ENCODE measurements at regions not wholly inside any gene's neighbourhood (a gene's known extent, or its start where the extent isn't known, plus 50 kb on each side); places are given as distances from the start of the nearest gene placed in this dataset.

DNA sequence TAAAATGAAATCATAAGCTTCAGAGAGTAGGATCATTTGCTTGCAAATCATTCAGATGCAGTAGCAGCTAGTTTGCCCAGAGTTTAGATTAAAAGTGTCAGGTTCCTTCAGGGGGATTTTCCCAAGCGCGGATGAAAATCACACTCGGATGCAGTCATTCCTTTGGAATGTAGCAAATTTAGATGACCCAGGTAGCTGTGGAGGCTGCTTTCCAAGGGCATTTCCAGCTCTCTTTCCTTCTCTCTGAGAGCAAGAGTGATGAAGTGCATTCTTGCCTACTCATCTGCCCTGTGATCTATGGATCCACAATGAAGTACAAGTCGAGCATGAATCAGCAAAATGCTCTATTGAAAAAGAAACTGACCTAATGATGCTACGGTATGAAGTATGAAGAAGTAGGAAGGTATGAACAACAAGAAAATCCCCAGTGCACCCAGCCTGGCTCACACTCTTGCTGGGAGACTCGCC, 200.2 kb downstream of the PLK2 start:
- H3K27ac ChIP-seq = no peak overlapping the region
- no peak for TF ChIP-seq ZFX (IDR thresholded peaks at IDR 0.05; ENCODE audit: borderline replicate concordance)
- TF ChIP-seq, protein P1, sequence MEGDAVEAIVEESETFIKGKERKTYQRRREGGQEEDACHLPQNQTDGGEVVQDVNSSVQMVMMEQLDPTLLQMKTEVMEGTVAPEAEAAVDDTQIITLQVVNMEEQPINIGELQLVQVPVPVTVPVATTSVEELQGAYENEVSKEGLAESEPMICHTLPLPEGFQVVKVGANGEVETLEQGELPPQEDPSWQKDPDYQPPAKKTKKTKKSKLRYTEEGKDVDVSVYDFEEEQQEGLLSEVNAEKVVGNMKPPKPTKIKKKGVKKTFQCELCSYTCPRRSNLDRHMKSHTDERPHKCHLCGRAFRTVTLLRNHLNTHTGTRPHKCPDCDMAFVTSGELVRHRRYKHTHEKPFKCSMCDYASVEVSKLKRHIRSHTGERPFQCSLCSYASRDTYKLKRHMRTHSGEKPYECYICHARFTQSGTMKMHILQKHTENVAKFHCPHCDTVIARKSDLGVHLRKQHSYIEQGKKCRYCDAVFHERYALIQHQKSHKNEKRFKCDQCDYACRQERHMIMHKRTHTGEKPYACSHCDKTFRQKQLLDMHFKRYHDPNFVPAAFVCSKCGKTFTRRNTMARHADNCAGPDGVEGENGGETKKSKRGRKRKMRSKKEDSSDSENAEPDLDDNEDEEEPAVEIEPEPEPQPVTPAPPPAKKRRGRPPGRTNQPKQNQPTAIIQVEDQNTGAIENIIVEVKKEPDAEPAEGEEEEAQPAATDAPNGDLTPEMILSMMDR (IDR thresholded peaks at IDR 0.05) = no peak

DNA sequence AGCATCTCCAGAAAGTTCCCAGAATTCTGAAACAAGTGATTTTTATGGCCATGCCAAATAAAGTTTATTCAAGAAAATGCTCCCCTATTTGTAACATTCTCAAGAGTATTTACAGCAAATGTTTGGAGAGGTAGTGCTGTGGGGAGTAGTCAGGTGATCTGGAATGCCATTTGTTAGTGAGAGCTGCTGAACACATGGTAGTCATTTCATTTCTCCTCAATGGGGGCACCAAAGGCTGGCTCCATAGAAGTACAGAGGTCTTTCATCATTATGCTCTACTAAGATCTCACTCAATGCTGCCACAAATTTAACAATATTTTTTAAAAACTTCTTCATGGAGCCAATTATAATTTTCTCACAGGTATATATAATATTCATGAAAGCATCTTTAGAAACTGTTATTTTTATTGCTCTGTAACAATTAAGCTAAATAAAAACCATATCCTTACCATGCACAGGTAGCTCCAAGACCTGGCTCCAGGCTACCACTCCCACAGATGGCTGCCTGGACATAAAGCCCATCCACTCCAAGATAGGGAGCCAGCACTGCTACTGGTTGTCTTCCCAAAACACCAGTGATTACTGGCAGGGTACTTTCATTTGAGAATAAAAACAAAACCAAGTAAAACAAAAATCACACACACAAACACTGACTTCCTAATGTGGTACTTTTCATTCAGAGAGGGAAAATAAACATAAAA, 200.8 kb downstream of the PLK2 start:
- H3K27ac ChIP-seq = no peak overlapping the region
- no peak for TF ChIP-seq ZFX (IDR thresholded peaks at IDR 0.05; ENCODE audit: borderline replicate concordance)
- TF ChIP-seq, protein P1 (IDR thresholded peaks at IDR 0.05) = no peak

DNA sequence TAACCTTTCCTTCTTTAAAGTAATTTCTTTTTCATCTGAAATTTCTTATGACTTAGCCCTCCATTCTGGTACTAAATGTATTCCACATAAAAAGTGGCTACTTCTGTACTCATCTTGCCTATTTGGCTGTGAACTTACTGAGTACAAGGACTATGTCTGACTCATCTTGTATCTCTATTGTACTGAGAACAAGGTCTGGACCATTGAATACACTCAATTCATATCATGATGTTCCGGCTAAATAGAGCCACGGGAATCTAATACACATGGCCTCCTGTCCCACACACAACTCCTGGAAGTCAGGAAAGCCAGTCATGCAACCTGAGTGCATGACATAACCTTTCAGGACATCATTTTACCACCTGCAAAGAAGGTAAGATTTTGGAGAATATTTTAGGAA, 203.9 kb downstream of the PLK2 start:
- TF ChIP-seq ZFX (IDR thresholded peaks at IDR 0.05; ENCODE audit: borderline replicate concordance) = no peak
- TF ChIP-seq, protein P1 (IDR thresholded peaks at IDR 0.05) = no peak
- H3K27ac ChIP-seq = no peak overlapping the region

DNA sequence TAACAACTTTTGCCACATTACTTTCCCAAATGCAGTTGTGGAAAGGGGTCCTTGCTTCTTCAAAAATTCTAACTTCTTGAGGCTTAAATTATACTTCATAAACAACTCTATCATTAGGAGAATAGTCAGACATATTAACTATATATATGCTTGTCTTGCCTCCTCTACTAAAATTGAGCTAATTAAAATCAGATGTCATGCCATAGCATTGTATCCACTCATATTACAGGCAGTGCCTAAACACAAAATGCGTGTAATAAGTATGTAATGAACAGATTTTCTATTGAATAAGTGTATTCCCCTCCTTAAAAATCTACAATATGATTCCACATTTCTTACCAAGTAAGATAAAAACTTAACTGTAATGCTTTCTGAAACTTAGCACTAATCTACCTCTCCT, 204.5 kb downstream of the PLK2 start:
- TF ChIP-seq, protein P1 (IDR thresholded peaks at IDR 0.05) = no peak
- TF ChIP-seq ZFX (IDR thresholded peaks at IDR 0.05; ENCODE audit: borderline replicate concordance) = no peak
- no peak overlapping the region for H3K27ac ChIP-seq

DNA sequence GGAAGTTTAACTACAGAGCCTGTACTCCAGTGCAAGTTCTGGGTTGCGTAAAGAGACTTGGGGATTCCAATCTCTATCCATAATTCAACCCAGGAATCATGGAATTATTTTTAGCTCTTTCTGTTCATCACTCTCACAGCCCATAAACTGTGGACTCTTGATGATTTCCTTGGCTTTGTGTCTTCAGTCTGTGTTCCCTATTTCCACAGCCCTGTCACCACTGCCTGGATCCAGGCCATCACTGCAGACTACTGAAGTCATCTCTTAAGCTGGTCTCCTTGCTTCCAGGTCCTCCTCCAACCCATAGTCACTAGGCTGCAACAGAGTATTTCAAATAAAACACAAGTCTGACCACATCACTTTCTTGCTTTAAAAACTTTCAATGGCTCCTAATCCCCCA, 211.7 kb downstream of the PLK2 start:
- no peak for TF ChIP-seq ZFX (IDR thresholded peaks at IDR 0.05; ENCODE audit: borderline replicate concordance)
- TF ChIP-seq, protein P1 (IDR thresholded peaks at IDR 0.05) = no peak
- H3K27ac ChIP-seq = no peak overlapping the region

DNA sequence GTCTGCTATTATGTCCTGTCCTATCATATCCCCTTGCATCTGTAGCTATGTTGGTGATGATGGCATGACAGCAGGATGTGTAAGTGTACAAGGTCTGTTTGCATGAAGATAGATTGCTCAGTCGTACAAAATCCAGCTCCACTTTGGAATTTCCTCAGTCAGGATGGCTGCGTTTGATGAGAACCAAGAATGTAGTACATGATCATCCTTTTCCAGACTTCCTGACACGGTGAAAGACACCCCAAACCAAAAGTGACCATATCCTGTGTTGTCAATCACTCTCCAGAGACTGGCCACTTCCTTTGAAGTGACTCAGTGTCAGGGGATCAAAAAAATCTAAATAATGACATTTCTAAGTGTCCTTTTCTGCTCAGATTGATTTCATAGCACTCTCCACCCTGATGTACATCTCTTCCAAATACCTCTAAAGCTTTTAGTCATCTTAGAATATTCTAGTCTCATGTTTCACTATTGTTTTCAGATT, 213.4 kb downstream of the PLK2 start:
- no peak for TF ChIP-seq ZFX (IDR thresholded peaks at IDR 0.05; ENCODE audit: borderline replicate concordance)
- TF ChIP-seq, protein P1 (IDR thresholded peaks at IDR 0.05) = no peak
- no peak overlapping the region for H3K27ac ChIP-seq

DNA sequence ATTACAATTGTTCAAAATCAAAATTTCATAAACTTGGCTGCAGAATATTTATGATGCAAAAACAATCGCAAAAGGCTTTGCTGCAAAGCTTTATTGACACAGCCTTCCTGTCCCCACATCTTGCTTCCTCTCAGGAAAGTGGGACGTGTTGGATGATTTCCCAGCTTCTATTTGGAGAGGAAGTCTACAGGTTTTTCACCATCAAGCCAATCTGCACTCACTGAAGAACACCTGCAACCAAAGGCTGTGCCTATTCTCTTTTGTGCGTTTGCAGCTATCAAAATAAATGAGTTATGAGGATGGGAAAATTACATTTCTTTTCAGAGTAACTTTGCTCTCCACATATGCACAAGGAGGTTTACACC, 214.4 kb downstream of the PLK2 start:
- H3K27ac ChIP-seq = no peak overlapping the region
- TF ChIP-seq ZFX (IDR thresholded peaks at IDR 0.05; ENCODE audit: borderline replicate concordance) = no peak
- TF ChIP-seq, protein P1 (IDR thresholded peaks at IDR 0.05) = no peak

All from 22Rv1 (cell line).